ENCODE measurements at regions not wholly inside any gene's neighbourhood (a gene's known extent, or its start where the extent isn't known, plus 50 kb on each side); places are given as distances from the start of the nearest gene placed in this dataset.
"Not testable (repeated sequence)": the region's sequence is repeated elsewhere in the genome, so short reads cannot be mapped to it uniquely, and the experiment has no call there.

DNA sequence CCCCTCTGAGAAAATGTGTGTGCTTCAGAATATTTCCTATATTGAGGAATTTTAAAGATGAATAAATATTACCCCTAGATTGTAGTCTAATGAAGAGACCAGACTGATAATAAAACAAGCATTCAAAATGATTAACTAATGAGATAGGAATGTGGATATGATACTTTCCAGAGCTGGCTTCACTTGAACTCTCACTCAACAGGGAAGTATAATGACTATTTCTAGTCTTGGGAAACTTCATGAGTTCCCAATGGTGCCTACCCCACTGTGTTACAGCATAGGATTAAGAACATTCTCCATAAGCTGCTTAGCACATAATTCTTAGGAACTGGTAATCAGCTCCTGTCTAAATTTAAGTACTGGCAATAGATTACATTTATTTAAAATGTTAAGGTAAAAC, 261.5 kb upstream of the ZNF385D start:
- no peaks in the 10 kb centered on the region for H3K9me3 Mint-ChIP-seq (ENCODE audit: unreplicated experiment)
- TF ChIP-seq, protein P1, sequence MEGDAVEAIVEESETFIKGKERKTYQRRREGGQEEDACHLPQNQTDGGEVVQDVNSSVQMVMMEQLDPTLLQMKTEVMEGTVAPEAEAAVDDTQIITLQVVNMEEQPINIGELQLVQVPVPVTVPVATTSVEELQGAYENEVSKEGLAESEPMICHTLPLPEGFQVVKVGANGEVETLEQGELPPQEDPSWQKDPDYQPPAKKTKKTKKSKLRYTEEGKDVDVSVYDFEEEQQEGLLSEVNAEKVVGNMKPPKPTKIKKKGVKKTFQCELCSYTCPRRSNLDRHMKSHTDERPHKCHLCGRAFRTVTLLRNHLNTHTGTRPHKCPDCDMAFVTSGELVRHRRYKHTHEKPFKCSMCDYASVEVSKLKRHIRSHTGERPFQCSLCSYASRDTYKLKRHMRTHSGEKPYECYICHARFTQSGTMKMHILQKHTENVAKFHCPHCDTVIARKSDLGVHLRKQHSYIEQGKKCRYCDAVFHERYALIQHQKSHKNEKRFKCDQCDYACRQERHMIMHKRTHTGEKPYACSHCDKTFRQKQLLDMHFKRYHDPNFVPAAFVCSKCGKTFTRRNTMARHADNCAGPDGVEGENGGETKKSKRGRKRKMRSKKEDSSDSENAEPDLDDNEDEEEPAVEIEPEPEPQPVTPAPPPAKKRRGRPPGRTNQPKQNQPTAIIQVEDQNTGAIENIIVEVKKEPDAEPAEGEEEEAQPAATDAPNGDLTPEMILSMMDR (IDR thresholded peaks at IDR 0.05; ENCODE audit: unreplicated experiment) = no peak
- no peak overlapping the region for H3K27ac Mint-ChIP-seq (ENCODE audit: unreplicated experiment)
- peaks cover 4% of the 10 kb centered on the region for H3K4me1 Mint-ChIP-seq (ENCODE audit: unreplicated experiment)
- DNase-seq (ENCODE audit: low spot score) = no peak
- H3K4me3 Mint-ChIP-seq (ENCODE audit: unreplicated experiment) = no peak overlapping the region
- H3K36me3 Mint-ChIP-seq (ENCODE audit: low read depth, unreplicated experiment) = no peaks in the 10 kb centered on the region
- peaks cover 1% of the 10 kb centered on the region for H3K27me3 Mint-ChIP-seq (ENCODE audit: unreplicated experiment)

DNA sequence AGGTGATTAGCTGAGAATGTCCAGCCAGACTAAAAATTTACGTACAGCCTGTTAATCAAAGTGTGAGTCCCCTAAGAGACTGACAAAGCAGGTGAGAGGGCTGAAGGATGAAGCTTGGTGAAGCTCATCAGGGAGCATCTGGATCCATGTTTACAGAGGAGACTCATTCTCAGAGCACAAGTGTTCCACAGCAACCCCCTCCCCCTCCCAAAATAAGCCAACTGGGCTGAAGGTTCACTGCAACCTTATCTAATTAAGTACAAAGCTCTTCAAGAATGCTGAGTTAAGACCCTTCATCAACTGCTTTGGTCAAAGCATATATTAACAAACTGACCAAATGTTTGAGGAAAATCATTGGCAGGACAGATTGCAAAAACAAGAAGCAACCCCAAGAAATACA, 262.6 kb upstream of the ZNF385D start:
- no peaks in the 10 kb centered on the region for H3K9me3 Mint-ChIP-seq (ENCODE audit: unreplicated experiment)
- H3K4me3 Mint-ChIP-seq (ENCODE audit: unreplicated experiment) = no peak overlapping the region
- TF ChIP-seq, protein P1 (IDR thresholded peaks at IDR 0.05; ENCODE audit: unreplicated experiment) = no peak
- DNase-seq (ENCODE audit: low spot score) = no peak
- H3K4me1 Mint-ChIP-seq (ENCODE audit: unreplicated experiment) = peaks cover 4% of the 10 kb centered on the region
- H3K27ac Mint-ChIP-seq (ENCODE audit: unreplicated experiment) = no peak overlapping the region
- no peaks in the 10 kb centered on the region for H3K36me3 Mint-ChIP-seq (ENCODE audit: low read depth, unreplicated experiment)
- peaks cover 1% of the 10 kb centered on the region for H3K27me3 Mint-ChIP-seq (ENCODE audit: unreplicated experiment)

DNA sequence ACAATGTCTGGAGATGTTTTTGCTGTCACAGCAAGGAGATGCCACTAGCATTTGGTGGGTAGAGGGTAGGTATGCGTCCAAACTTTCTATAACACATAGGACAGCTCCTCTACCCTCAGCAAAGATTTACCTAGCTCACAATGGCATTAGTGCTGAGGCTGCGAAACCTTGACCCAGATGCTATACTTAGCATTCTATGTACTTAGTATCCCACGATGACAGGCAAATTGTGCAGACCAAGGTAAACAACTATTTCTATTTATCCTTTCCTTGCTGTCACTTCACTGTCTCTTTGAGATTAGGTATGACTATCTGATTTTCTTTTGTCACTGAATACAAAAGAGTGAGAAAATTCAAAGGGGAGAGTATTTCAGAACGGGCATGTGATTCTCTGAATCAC, 265.2 kb upstream of the ZNF385D start:
- Mint-ChIP-seq H3K27ac (ENCODE audit: unreplicated experiment) (no peak overlapping the region), H3K27me3 (ENCODE audit: unreplicated experiment) (peaks cover 1% of the 10 kb centered on the region), H3K4me3 (ENCODE audit: unreplicated experiment) (no peak overlapping the region), H3K4me1 (ENCODE audit: unreplicated experiment) (peaks cover 4% of the 10 kb centered on the region), H3K36me3 (ENCODE audit: low read depth, unreplicated experiment) (no peaks in the 10 kb centered on the region), H3K9me3 (ENCODE audit: unreplicated experiment) (no peaks in the 10 kb centered on the region)
- TF ChIP-seq, protein P1 (IDR thresholded peaks at IDR 0.05; ENCODE audit: unreplicated experiment) = no peak
- DNase-seq (ENCODE audit: low spot score) = no peak

DNA sequence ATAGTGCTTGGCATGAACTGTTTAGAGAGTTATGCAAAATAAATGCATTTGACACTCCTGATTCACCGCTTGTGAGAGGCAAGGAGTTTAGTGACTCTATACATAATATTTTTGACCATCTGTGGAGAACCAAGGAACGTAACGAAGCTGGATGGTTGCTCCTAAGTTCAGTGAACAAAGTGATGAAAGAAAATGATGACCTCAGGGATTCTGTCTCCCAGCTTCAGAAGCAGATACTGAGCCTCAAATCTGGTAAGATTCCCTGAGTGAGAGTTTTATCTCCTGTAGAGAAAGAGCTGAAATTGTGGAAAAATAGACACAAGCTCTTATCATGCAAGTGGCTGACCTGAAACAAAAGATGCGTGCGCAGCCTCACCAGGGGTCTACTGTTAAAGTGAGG, 273.6 kb upstream of the ZNF385D start:
- not testable (repeated sequence) for H3K27me3 Mint-ChIP-seq (ENCODE audit: unreplicated experiment); DNase-seq (ENCODE audit: low spot score); H3K36me3 Mint-ChIP-seq (ENCODE audit: low read depth, unreplicated experiment); H3K4me1 Mint-ChIP-seq (ENCODE audit: unreplicated experiment); H3K4me3 Mint-ChIP-seq (ENCODE audit: unreplicated experiment); H3K27ac Mint-ChIP-seq (ENCODE audit: unreplicated experiment); H3K9me3 Mint-ChIP-seq (ENCODE audit: unreplicated experiment)

DNA sequence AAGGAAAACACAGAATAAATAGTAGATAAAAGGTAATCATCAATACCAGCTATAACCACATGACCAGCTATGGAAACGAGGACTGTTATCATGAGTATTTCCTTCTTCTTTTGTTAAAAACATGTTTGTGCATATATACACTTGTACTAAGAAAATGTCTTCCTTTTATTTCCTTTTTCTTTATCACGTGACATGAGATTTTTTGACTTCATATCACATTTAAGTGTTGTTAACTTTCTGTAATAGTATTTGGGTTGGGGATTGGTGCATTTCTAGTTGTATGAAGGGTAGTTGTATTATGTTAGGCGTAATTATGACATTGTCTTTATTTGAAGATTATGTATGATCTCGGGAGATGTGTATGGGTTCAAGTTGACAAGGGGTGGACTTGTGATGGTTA, 278.5 kb upstream of the ZNF385D start:
- no peak overlapping the region for H3K4me3 Mint-ChIP-seq (ENCODE audit: unreplicated experiment)
- peaks cover 4% of the 10 kb centered on the region for H3K27me3 Mint-ChIP-seq (ENCODE audit: unreplicated experiment)
- H3K4me1 Mint-ChIP-seq (ENCODE audit: unreplicated experiment) = no peaks in the 10 kb centered on the region
- no peaks in the 10 kb centered on the region for H3K9me3 Mint-ChIP-seq (ENCODE audit: unreplicated experiment)
- TF ChIP-seq, protein P1 (IDR thresholded peaks at IDR 0.05; ENCODE audit: unreplicated experiment) = no peak
- no peak for DNase-seq (ENCODE audit: low spot score)
- H3K36me3 Mint-ChIP-seq (ENCODE audit: low read depth, unreplicated experiment) = no peaks in the 10 kb centered on the region
- no peak overlapping the region for H3K27ac Mint-ChIP-seq (ENCODE audit: unreplicated experiment)

DNA sequence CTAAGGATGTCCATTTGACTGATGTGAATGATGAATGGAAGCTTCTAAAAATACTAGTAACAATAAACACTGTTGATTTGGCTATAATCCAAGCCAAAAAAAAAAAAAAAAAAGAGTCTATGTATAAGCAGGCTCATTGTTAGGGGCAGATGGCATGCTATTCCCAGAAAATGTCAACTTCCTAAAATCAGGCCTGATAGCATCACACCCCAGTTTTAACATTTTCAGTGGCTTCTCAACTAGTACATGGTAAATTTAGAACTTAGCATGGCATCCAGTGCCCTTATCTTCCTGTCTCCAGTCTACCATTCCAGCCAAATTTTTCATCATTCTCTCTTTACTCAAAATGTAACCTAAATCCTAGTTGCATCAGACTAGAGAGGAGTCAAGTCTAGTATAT, 288.2 kb upstream of the ZNF385D start:
- Mint-ChIP-seq H3K9me3 (ENCODE audit: unreplicated experiment) (no peaks in the 10 kb centered on the region), H3K27me3 (ENCODE audit: unreplicated experiment) (no peaks in the 10 kb centered on the region), H3K4me1 (ENCODE audit: unreplicated experiment) (no peaks in the 10 kb centered on the region), H3K36me3 (ENCODE audit: low read depth, unreplicated experiment) (no peaks in the 10 kb centered on the region), H3K27ac (ENCODE audit: unreplicated experiment) (no peak overlapping the region), H3K4me3 (ENCODE audit: unreplicated experiment) (no peak overlapping the region)
- DNase-seq (ENCODE audit: low spot score) = no peak
- TF ChIP-seq, protein P1 (IDR thresholded peaks at IDR 0.05; ENCODE audit: unreplicated experiment) = no peak

All from endothelial cell (in vitro differentiated cells).